IPS DF 6.9 (cell line): ENCODE measurements at regions not wholly inside any gene's neighbourhood (a gene's known extent, or its start where the extent isn't known, plus 50 kb on each side); places are given as distances from the start of the nearest gene placed in this dataset.

Source experiments
- DNase-seq: peaks from one replicate; pipeline ENCODE4 v3.0.0-alpha.2; 2013; ENCODE audit warnings: low read depth, low spot score
- H3K27ac ChIP-seq: one replicate; pipeline ENCODE4 v1.5.1; 2013; ENCODE audit warnings: low read length, control low read depth
- H3K27me3 ChIP-seq: 2 replicates; pipeline ENCODE4 v1.6.1; 2013; ENCODE audit warnings: mild to moderate bottlenecking, low read length; ENCODE audit not compliant: control insufficient read depth, insufficient read depth
- H3K36me3 ChIP-seq: 2 replicates; pipeline ENCODE4 v1.6.1; 2013; ENCODE audit warnings: low read length; ENCODE audit not compliant: control insufficient read depth, insufficient read depth
- H3K4me1 ChIP-seq: 2 replicates; pipeline ENCODE4 v1.6.1; 2013; ENCODE audit warnings: low read length; ENCODE audit not compliant: control insufficient read depth, insufficient read depth
- H3K4me3 ChIP-seq: 2 replicates; pipeline ENCODE4 v1.5.1; 2013; ENCODE audit warnings: mild to moderate bottlenecking, low read length
- H3K9me3 ChIP-seq: 2 replicates; pipeline ENCODE4 v1.6.1; 2013; ENCODE audit warnings: low read length, inconsistent platforms; ENCODE audit not compliant: control insufficient read depth, insufficient read depth
- WGBS: extraction: QIAGEN DNeasy Blood & Tissue Kit; methylation state at CpG from one replicate; pipeline ENCODE4 v1.1.7; 2013; ENCODE audit warnings: mixed read lengths, missing lambda C conversion rate; ENCODE audit not compliant: insufficient read length, insufficient coverage; 5-methylcytosine and 5-hydroxymethylcytosine counted together

GRCh38 chr5:145585443-145586148, 249.5 kb downstream of the PRELID2 start:
- Histone ChIP-seq H3K4me1 (no peaks in the 10 kb centered on the region), H3K9me3 (no peaks in the 10 kb centered on the region), H3K27ac (no peak overlapping the region), H3K4me3 (no peak overlapping the region), H3K36me3 (no peaks in the 10 kb centered on the region), H3K27me3 (no peaks in the 10 kb centered on the region)
- no CpG with 5 or more reads among the region's 5 CpGs for WGBS
- DNase-seq, result no peak

DNA sequence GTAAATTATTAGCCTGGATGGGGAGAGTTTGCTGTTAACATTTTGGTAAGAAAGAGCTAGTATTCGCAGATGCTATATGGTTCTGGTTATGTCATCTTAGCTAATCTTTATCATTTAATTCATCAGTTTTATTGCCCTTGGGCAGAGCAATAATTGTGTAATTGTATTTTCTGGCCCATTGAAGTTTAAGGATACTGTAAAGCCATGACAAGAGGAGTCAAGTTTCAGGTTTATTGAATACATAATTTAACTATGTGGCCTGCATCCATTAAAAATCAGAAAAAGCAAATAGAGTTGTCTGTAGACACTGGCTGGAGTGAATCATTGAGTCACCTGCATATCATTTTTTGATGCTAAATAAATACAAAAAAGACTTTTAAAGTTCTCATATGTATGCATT, 255.8 kb downstream of the PRELID2 start:
- Histone ChIP-seq H3K36me3 (no peaks in the 10 kb centered on the region), H3K27me3 (no peaks in the 10 kb centered on the region), H3K4me3 (no peak overlapping the region), H3K9me3 (no peaks in the 10 kb centered on the region), H3K4me1 (no peaks in the 10 kb centered on the region), H3K27ac (no peak overlapping the region)
- WGBS, result no CpG with 5 or more reads among the region's 1 CpG
- DNase-seq, result no peak

DNA sequence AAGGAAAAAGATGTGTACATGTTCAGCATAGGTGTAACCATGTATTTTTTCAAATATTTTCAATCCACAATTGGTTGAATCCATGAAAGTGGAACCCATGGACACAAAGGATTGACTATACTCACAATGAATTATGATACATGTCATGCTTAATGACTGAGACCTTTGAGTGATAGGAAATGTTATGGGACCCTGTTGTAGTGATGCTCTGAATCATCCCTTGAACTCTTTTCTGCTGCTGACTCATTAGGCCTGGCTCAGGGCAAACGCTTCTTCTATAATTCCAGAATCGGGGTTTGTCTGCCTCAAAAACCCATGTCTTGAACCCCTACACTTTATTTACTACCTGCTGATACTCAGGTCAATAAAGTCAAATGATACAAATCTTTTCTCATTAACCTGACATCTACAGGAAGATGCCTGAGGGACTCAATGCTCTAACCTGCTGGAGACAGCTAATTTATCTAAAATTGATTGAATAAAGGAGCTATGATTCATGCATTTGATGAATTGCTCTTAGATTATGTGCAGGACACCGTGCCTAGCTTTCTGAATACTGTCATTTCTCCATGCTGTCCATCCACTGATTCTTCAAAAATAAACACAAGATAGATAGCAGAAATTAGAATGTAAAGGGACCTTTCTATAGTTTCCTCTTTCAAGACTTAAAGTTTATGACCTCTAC, 260.1 kb downstream of the PRELID2 start:
- H3K27ac ChIP-seq, result no peak overlapping the region
- H3K36me3 ChIP-seq, result no peaks in the 10 kb centered on the region
- WGBS, result no CpG with 5 or more reads among the region's 3 CpGs
- H3K4me3 ChIP-seq, result no peak overlapping the region
- no peak for DNase-seq
- no peaks in the 10 kb centered on the region for H3K27me3 ChIP-seq
- no peaks in the 10 kb centered on the region for H3K4me1 ChIP-seq
- no peaks in the 10 kb centered on the region for H3K9me3 ChIP-seq

- no peaks in the 10 kb centered on the region for H3K27me3 ChIP-seq
- no peaks in the 10 kb centered on the region for H3K36me3 ChIP-seq
- no peak overlapping the region for H3K4me3 ChIP-seq
- H3K27ac ChIP-seq, result no peak overlapping the region
- no peaks in the 10 kb centered on the region for H3K9me3 ChIP-seq
- no peaks in the 10 kb centered on the region for H3K4me1 ChIP-seq
- DNase-seq, result no peak
Observed at GRCh38 chr5:145568581-145568980, 266.6 kb downstream of the PRELID2 start.

GRCh38 chr5:145562931-145563330, 272.2 kb downstream of the PRELID2 start:
- H3K36me3 ChIP-seq, result no peaks in the 10 kb centered on the region
- DNase-seq, result no peak
- no peaks in the 10 kb centered on the region for H3K27me3 ChIP-seq
- H3K4me3 ChIP-seq, result no peak overlapping the region
- H3K4me1 ChIP-seq, result no peaks in the 10 kb centered on the region; the same call in 1 of the 2 replicates
- no peaks in the 10 kb centered on the region for H3K9me3 ChIP-seq
- H3K27ac ChIP-seq, result no peak overlapping the region
- WGBS, result no CpG with 5 or more reads among the region's 4 CpGs

DNA sequence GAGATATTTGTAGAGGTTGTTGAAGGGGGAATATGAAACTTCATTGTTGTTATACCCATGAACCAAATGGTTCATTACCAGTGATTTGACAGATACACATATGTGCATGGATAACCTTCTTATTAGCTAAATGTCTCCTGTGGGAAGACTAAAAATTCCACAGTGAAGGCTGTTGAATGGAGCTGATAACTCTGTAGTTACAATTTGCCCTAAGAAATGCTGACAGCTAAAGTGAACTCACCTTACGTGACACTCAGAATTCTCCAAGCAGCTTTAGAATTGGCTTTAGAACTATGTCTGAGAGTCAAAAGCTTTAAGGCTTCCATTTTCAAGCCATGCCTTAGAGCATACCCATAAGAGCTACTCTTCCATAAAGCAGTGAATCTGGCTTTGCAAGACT, 276.9 kb downstream of the PRELID2 start:
- DNase-seq, result no peak
- WGBS, result no CpG with 5 or more reads among the region's 1 CpG
- H3K9me3 ChIP-seq, result no peaks in the 10 kb centered on the region
- no peaks in the 10 kb centered on the region for H3K36me3 ChIP-seq
- H3K27ac ChIP-seq, result no peak overlapping the region
- no peaks in the 10 kb centered on the region; the same call in 1 of the 2 replicates for H3K4me1 ChIP-seq
- H3K27me3 ChIP-seq, result no peaks in the 10 kb centered on the region
- H3K4me3 ChIP-seq, result no peak overlapping the region

- no CpG with 5 or more reads among the region's 1 CpG for WGBS
- H3K4me1 ChIP-seq, result no peaks in the 10 kb centered on the region
- no peaks in the 10 kb centered on the region for H3K9me3 ChIP-seq
- no peak for DNase-seq
- H3K4me3 ChIP-seq, result no peak overlapping the region
- no peaks in the 10 kb centered on the region for H3K36me3 ChIP-seq
- no peaks in the 10 kb centered on the region for H3K27me3 ChIP-seq
- H3K27ac ChIP-seq, result no peak overlapping the region
Observed at GRCh38 chr5:145557345-145557744, 277.8 kb downstream of the PRELID2 start.

GRCh38 chr5:145554399-145554798, 280.7 kb downstream of the PRELID2 start:
- H3K9me3 ChIP-seq, result no peaks in the 10 kb centered on the region
- DNase-seq, result no peak
- no peak overlapping the region for H3K27ac ChIP-seq

GRCh38 chr5:145553177-145553576, 282.0 kb downstream of the PRELID2 start:
- no peaks in the 10 kb centered on the region for H3K9me3 ChIP-seq
- H3K4me1 ChIP-seq, result no peaks in the 10 kb centered on the region
- no peak overlapping the region for H3K27ac ChIP-seq
- H3K36me3 ChIP-seq, result no peaks in the 10 kb centered on the region
- no peak for DNase-seq
- no peak overlapping the region for H3K4me3 ChIP-seq
- WGBS, result no CpG with 5 or more reads among the region's 2 CpGs
- no peaks in the 10 kb centered on the region for H3K27me3 ChIP-seq

More at GRCh38 chr5:145554399-145554798, 280.7 kb downstream of the PRELID2 start:
- H3K36me3 ChIP-seq, result no peaks in the 10 kb centered on the region
- H3K4me1 ChIP-seq, result no peaks in the 10 kb centered on the region
- no peak overlapping the region for H3K4me3 ChIP-seq
- H3K27me3 ChIP-seq, result no peaks in the 10 kb centered on the region

DNA sequence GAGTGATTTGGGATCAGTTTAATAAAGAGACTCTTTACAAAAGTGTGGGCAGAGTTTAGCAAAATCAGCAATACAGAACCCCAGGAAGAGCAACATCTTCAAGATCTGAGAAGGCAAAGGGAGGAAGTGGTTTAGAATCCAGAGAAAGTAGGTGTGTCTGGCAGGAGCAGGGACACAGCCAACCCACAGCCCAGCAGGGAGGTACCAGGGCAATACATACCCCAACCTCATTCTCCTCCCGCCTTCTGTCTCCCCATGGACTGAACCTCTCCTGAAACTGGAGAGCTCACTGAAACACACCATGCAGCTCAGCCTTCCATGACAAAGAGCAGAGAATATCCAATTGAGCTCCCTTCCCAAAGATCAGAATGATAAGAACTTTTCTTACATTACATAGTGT, 283.4 kb downstream of the PRELID2 start:
- Histone ChIP-seq H3K27me3 (no peaks in the 10 kb centered on the region), H3K36me3 (no peaks in the 10 kb centered on the region), H3K27ac (no peak overlapping the region), H3K4me3 (no peak overlapping the region), H3K9me3 (no peaks in the 10 kb centered on the region), H3K4me1 (no peaks in the 10 kb centered on the region)
- no CpG with 5 or more reads among the region's 1 CpG for whole genome bisulfite sequencing
- no peak for DNase-seq

- DNase-seq, result no peak
- H3K27me3 ChIP-seq, result no peaks in the 10 kb centered on the region
- no peaks in the 10 kb centered on the region for H3K4me1 ChIP-seq
- H3K4me3 ChIP-seq, result no peak overlapping the region
- H3K27ac ChIP-seq, result no peak overlapping the region
- no peaks in the 10 kb centered on the region for H3K36me3 ChIP-seq
- H3K9me3 ChIP-seq, result no peaks in the 10 kb centered on the region
Observed at GRCh38 chr5:145548097-145548496, 287.0 kb downstream of the PRELID2 start.
